Upper lobe of left lung (tissue), 4 donors: ENCODE measurements at regions not wholly inside any gene's neighbourhood (a gene's known extent, or its start where the extent isn't known, plus 50 kb on each side); places are given as distances from the start of the nearest gene placed in this dataset.

Experiments used
- EP300 ChIP-seq, 4 donors: sonication (generic); formaldehyde crosslinking; IDR thresholded peaks; one replicate each; pipeline ENCODE4 v1.5.1; 2017; ENCODE audit warnings: antibody characterized with exemption in 4 of 4, control low read depth in 2 of 4
- POLR2A ChIP-seq, 4 donors: fragments of 450-650 bp; IDR thresholded peaks; one replicate each; pipeline ENCODE4 v1.5.1; 2016 to 2017; ENCODE audit warnings: antibody characterized with exemption in 4 of 4, mild to moderate bottlenecking in 2 of 4
- TF ChIP-seq, protein P1 (sequence below), 6 experiments: fragments of 450-650 bp in 4 of 6; fragments of 200-600 bp in 2 of 6; sonication (generic) in 2 of 6; IDR thresholded peaks; one replicate each; pipeline ENCODE4 v1.5.1; 2016 to 2019; ENCODE audit warnings: antibody characterized with exemption in 6 of 6

DNA sequence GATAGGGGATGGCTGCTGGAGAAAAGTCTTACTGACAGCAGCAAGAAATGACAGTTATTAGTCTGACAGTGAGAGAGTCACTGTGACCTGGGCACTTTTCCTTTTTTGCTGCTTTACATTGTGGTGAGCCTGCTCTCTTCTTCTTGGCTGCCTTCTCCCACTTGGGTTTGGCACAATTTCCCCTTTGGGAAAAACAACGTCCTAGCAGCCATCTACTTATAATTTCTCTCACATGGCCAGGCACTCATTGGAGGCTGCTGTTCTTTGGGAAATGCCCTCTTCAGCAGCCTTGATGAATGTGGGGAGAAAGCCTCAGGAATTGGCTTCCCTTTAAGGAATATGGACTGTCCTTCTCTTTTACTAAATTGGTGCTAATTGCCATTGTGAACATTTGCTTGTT is 60.4 kb upstream of the SLC1A4 start:
- TF ChIP-seq POLR2A (IDR thresholded peaks at IDR 0.05) (no peak), EP300 (IDR thresholded peaks at IDR 0.05) (no peak)
- TF ChIP-seq, protein P1, sequence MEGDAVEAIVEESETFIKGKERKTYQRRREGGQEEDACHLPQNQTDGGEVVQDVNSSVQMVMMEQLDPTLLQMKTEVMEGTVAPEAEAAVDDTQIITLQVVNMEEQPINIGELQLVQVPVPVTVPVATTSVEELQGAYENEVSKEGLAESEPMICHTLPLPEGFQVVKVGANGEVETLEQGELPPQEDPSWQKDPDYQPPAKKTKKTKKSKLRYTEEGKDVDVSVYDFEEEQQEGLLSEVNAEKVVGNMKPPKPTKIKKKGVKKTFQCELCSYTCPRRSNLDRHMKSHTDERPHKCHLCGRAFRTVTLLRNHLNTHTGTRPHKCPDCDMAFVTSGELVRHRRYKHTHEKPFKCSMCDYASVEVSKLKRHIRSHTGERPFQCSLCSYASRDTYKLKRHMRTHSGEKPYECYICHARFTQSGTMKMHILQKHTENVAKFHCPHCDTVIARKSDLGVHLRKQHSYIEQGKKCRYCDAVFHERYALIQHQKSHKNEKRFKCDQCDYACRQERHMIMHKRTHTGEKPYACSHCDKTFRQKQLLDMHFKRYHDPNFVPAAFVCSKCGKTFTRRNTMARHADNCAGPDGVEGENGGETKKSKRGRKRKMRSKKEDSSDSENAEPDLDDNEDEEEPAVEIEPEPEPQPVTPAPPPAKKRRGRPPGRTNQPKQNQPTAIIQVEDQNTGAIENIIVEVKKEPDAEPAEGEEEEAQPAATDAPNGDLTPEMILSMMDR (IDR thresholded peaks at IDR 0.05): no peak
